HG03064 (cell line): ENCODE measurements at regions not wholly inside any gene's neighbourhood (a gene's known extent, or its start where the extent isn't known, plus 50 kb on each side); places are given as distances from the start of the nearest gene placed in this dataset.

Experiments
- ATAC-seq: cut with Tn5 transposase; IDR thresholded peaks from one replicate; pipeline ENCODE4 v1.9.1; 2021; ENCODE audit warnings: low read depth; ENCODE audit not compliant: unreplicated experiment

DNA sequence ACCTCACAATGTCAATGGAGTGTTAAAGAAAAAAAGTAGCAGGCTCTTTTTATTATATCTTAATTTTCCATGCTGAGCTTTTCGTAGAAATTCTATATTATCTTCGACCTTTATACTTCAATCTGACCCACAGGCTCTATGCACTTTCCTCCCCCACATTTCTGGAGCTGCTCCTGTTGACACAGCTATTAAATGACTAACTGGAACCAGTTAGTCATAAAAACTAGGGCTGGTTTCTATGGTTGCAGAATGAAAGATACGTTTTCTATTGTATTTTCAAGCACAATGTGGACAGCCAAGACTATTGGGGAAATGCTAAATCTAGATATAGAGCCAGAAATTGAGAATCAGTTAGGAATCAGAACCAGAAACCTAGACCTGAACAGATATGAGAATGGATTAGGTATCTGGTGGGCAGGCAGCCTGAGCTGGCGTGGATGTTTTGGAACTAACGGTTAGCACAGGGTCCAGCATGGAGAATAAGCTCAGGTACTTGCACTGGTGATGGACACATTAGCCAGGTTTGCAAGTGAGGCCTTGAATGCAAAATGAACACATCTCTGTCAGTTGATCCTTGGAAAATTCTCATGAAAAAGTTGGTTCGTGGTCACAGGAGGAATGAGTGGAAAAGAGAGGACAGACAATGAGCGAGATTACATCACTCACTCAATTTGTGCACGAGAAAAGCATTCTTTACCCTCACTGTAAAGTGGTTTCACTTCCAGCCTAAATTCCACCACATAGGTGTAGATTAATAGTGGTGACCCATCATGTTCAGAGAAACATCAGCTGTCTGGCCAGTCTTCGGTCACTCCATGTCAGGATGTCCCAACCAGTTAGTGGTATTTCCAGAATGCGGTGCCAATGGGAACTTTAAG lies 144.6 kb upstream of the EPHA4 start:
- ATAC-seq: no peak

DNA sequence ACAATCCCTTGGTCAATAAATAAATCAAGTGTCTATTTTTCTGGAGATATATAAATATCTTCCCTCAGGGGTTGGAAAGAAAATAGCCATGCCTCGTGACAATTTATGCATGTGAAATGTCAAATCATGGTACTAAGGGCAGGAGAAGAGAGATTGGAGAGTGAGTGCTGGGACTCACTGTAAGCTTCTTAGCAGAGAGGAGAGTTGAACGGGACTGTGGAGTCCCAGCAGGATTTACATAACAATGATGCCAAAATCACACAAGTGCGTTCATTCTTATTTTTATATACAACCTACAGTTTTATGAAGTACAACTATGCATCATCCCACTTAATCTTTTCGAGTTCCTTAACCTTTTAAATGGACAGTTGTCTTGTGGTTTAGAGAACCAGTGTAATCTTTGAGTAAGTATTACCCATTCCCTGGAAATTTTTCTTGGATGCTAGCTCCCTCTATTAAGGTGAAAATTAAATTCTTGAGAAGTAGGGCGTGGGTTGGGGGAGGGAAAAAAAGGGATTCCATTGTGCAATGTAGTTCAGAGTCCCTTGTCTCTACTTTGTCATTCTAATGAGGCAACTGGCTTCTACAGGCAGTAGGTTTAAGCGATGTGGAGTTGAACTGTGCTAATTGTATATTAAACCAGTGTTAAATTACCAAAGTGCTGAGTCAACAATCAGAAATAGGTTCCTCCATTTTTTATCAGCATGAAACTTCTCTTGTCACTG lies 143.6 kb upstream of the EPHA4 start:
- ATAC-seq: no peak

DNA sequence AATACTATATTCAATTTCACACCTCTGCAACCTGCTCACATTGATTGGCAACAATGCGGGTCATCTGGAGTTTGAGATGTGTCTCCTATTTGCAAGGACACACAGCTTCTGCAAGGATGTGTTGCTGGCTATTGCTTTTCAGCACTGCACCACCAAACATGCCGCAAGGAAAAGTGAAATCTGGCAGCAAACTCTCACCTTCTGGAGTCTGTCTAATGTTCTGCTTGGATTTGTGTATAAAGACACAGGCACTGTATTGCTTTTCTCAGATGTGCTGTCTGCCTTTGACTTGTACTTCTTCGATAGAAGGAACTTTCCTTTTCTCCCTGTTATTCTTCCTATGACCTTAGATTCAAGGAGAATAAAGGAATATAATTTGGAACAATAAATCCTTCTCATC lies 138.6 kb upstream of the EPHA4 start:
- ATAC-seq: no peak

DNA sequence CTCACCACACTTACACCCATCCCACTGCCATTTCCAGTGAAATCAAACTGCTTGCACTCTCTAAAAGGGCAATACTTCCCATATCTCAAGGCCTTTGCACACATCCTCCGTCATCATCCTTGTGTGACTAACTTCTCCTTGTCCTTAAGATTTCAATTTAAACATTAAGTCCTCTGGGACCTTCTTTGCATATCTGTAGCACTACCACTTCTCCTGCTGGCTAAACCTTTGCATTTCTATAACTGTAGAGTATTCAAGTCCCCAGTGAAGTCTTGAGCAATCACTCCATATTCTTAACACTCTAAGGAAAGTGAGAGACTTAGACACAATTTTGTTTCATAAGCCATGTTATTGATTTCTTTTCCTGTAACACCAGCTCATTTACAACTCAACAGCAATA lies 136.8 kb upstream of the EPHA4 start:
- no peak for ATAC-seq

DNA sequence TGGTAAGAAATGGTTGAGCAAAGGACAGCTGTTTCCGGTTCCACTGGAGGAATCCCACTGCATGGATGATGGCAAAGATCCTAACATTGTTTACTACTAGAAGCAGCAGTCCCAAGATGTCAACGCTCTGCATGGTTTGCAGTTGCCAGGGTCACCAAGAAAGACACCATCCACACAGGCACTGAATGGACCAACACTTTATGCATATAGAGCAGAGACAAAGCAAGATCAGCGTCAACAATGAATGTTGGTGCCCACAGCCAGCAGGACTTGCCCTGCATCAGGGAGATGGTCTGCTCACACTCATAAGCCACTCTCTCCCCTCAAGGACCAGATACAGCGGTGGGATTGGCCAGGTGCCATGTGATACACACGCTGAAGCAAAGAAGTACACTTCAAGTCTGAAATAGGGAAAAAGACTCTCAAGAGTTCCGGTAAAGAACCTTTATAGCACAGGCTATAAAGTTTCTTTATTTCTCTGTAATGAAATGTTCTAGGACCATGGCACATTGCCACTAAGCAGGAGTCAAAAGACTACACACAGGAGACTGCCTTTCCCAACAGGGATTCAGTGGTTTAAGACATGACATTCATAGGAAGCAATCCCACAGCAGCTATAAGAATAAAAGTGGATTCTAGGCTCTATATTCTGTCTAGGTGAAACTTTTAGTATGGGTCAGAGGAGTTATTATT lies 133.2 kb upstream of the EPHA4 start:
- no peak for ATAC-seq

DNA sequence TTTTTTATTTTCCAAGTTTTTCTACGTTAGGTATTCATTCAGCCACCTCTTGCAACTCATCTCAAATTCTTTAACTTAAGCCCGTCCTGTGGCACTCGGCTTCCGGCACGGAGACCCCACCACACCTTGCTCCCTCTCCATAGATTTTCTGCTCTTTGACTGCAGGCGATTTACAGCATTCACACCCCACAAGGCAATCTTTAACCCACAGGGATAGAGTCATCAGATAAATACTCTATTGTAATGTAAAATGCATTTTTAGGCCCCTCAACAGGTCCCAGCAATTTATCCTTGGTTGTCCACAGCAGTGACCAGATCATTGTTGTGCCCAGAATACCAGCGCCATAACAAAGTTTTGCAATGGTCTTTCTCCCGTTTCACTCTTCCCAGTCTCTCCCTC lies 132.3 kb upstream of the EPHA4 start:
- ATAC-seq: no peak

DNA sequence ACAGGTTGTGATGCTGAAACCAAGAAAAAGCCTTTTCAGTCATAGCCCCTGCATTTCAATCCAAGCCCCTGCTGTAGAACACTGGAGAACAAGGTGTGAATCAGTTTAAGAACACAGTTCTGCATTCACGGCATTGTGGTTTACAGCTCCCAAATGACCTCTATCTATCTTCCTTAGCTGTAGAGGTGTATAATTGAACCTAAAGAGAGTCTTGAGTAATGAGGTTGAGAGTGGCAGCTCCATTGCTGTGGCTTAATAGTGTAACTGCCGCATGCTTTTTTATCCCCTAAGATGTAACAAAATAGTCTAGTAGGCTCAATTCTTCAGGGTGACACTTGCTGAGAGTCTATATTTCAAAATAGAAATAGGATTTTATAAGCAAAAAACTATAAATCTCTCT lies 121.3 kb upstream of the EPHA4 start:
- no peak for ATAC-seq

DNA sequence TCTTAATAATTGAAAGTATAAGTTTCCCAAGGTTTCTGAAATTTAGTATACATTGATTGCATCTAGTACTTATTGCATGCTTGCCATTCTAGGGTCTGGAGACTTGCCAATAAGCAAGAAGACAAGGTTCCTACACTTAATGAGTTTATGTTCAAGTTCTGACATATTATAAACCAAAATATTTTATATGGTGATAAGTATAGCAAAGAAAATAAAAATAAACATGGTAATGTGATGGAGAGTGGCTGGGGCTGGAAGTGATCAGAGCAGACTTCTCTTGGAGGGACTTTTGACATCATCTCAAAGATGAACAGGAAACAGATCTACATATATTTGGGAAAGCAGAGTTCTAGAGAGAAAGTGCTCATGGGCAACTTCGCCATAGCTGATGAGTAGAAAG lies 119.5 kb upstream of the EPHA4 start:
- no peak for ATAC-seq

DNA sequence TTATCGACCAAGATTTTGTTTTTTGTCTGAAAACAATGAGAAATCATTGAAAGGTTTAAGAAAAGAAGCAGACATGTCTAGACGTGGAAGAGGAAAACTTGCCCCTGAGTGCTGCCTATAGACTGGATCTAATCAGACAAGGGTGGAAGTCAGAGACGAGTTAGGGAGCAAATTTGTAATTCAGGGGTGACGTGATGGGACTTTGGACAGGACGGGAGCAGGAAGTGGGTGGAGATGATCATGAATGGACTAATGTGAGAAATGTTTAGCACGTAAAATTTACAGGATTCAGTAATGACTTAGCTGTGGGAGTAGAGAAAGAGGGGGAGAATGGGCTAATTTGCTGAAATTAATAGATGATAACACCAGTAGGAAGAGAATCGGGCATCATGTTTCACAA lies 117.0 kb upstream of the EPHA4 start:
- no peak for ATAC-seq

DNA sequence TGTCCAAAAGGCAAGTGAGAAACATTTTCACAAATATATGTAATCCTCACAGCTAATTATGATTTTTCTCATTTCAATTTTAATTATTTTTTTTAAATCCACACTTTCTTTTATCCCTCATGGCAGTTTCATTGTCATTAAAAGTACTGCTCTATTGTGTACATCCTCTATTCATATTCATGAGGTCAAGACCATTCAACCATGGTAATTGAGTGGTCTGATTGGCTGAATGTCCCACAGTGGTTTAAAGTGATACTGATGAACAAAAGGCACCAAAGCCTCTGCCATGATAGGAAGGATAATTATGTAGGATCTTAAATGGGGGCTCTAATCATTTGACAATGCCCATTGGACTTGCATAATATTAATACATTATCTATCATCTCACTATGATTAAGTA lies 108.4 kb upstream of the EPHA4 start:
- ATAC-seq: no peak

DNA sequence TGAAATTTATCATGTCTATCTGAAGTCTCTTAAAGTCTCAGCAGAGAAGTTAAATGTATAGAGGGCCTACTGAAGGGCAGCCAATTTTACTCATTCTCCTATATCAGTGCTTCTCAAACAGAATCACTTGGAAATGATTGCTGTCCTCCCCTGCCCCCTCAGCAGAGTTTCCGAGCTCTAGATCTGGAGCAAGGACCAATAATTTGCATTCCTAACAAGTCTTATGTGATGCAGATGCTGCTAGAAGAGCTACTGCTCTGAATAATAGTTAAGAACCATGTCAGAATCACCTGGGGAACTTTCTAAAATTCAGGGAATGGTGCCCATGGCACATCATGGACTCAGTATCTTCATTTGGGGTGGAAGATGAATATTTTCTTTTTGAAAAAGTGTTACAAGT lies 105.6 kb upstream of the EPHA4 start:
- ATAC-seq: no peak

DNA sequence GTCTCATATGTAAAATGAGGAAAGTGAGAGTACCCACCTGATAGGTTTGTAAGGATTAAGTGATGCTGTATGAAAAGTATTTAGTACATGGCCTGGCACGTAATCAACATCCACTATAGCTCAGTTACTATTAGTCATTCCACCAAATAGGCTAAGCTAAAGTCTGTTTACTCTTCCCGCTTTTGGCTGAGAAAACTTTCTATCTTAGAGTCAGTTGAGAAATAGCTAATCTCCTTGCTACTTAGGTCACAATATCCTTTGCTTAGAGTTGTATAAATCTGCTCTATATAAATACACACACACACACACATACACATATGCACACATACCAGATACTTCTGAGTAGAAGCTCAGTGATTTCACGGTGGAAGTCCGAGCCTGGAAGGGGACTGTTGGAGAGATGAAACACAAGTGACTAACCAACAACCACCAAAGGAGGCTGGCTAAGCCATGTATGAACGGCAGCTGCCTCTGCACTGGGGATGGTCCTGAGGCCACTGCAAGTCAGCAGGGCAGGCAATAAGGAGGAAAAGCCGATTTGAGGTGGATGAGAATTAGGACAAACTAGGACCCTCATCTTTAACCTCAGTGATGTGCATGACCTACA lies 104.6 kb upstream of the EPHA4 start:
- ATAC-seq: no peak

DNA sequence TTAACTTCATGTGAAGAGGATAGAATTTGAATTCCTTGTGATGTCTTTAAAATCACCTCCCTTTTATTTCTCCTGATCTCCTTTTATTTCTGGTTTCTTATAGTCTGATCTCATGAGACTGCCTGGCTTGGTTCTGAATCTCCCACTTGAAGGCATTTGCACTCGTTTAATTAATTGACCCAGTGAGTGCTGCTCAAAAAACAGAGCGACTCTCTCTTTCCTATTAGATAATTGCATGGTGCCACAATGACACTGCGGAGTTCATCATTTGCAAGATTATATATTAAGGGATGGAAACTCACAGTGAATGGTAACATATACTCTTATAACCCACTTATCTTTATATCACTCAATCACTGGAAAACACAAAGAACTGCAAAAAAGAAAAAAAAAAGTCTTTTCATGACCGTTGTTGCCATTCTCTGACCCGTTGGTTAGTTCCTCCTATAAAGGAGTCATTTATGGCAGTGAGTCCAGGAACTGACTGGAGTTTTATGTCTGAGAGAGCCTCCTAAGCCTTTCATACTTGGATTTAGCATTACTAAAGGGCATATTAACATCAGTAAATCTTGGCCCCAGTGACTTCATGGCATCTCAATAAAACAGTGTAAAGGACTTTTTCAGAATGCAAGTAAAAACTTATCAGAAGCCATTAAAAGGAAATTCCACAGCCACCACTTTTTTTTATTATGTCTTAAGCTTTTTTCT lies 103.3 kb upstream of the EPHA4 start:
- no peak for ATAC-seq

DNA sequence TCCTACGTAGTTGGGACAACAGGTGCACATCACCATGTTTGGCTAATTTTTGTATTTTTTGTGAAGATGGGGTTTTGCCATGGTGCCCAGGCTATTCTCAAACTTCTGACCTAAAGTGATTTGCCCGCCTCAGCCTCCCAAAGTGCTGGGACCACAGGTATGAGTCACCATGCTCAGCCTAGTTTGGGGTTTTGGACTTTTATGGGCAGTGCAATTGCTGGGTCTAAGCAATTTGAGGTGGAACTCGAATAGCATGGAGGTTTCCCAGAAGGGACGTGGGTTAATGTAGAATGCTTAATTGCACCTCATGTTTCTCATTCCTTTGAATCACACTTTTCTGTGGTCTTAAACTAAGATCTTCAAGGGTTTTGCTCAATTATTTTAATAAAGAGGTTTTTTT lies 102.3 kb upstream of the EPHA4 start:
- no peak for ATAC-seq

DNA sequence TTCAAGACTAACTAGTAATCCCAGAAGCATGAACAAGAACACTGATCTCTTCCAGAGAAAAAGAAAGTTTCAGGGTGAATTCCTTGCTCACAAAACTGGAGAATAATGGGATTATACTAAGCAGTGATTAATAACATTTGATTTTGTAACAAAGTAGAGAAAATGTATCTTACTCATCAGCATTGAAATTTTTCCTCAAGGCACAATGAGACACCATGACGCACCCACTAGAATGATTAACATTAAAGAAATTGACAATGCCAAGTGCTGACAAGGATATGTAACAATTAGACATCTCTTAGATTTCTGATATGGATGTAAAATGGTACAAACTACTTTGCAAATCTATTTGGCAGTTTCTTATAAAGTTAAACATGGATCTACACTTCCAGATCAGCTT lies 101.1 kb upstream of the EPHA4 start:
- no peak for ATAC-seq

DNA sequence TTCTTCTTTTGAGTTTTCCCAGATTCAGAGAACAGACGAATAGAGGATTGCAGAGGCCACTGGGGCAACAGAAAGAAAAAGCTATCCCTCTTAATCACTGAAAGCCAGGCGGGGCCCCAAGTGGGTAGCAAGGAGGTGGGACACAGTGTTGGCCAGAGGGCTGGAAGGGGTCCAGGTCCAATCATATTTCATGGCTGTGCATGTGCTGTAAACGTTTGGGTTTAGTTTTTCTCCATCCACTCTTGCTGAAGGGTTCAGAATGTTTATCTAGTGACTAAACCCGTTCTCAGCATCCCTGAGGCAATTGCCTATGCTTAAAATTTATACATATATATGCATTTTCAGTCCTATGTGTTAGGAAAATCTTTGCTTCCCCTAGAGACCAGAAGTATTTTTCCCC lies 99.4 kb upstream of the EPHA4 start:
- ATAC-seq: no peak

DNA sequence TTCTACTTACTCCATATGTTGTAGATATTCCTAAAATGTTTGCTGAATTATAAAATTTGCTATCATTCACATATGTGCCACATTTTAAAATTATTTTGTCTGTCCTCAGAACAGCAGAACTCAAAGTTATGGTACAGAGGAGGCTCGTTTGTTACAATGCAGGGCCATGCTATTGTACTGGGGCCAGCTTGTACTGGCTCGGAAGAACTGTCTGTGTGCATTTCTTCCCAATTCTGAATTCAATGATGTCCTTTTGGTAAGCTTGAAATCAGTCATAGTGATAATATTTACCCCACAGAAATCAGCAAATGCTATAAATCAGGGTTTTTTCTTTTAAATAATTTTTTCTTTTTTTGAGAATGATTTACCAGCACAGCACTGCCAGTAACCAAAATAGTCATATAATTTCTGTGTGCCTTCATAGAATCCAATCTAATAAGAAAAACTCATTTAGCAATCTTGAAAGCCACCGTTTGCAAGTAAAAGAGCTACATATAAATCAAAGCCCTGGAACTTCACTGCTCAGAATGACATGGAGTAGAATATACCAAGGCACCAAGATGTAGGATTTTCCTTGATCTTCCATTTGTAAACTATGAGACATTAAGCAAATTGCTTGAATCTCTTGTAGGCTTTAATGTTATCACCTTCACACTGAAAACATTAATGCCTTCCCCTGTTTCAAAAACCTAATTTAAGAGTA lies 90.7 kb upstream of the EPHA4 start:
- no peak for ATAC-seq

DNA sequence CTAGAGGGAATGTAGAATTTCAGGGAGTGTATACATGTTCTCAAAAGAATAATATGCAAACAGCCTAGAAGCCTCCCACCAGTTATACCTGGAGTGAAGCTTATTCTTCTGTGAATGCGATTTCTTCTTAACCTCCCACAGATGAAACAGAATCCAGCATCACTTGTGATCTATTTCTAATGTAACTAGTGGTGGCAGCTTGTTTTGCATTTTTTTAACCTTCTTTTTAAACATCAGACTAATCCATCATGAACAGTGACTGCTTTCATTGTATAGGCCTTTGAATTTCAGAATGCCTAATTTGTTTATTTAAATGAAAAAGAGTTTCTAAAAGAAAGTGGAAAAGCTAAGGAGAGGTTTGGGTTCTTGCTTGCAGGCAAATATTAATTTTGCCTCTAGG lies 85.7 kb upstream of the EPHA4 start:
- ATAC-seq: no peak

DNA sequence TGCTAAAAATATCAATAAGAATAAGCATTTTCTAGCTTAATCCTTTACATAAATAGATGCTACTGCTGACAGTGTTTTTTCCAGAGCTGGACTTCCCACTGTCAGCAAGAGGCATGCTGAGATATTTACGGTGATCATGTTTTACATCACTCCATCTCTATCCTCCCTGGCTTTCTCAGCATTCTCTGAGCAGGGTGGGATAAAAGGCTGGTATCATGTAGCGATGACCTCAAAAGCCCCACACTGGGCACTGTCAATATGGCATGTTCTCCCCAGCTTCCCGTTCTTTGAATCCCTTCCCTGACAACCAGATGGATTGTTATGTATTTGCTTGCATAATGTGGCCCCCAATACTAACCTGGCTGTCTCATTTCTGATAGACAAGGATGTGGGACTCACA lies 83.2 kb upstream of the EPHA4 start:
- no peak for ATAC-seq

DNA sequence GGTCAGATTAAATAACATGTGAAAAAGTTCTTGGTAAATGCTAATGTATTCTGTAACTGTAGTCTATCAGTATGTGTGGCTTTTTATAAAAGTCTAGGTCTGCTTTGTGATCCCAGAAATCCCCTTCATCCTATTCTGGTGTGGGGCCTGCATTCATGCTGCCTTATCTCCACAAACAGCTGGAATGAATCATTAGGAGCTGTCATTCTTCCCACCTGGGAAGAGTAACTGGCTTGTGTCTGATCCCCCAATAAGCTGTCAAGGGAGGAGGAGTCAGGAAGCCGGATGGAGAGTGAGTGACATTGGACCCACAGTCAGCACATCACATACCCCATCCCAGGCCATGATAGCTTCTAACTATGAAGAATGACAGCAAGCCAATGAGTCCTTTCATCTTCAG lies 81.1 kb upstream of the EPHA4 start:
- no peak for ATAC-seq
